Hepatocyte (in vitro differentiated cells): ENCODE measurements at regions not wholly inside any gene's neighbourhood (a gene's known extent, or its start where the extent isn't known, plus 50 kb on each side); places are given as distances from the start of the nearest gene placed in this dataset.

ENCODE experiments used
- DNase-seq: peaks from one replicate; pipeline ENCODE4 v3.0.0-alpha.2; 2016; ENCODE audit warnings: low spot score
- H2AFZ ChIP-seq: fragments of 200-600 bp; sonication (generic); 2 replicates; pipeline ENCODE4 v1.6.0; 2016; ENCODE audit warnings: antibody characterized with exemption, mild to moderate bottlenecking
- H3K27ac ChIP-seq: fragments of 200-600 bp; sonication (generic); 2 replicates; pipeline ENCODE4 v1.5.1; 2016; ENCODE audit warnings: mild to moderate bottlenecking
- H3K27me3 ChIP-seq: fragments of 200-600 bp; sonication (generic); 2 replicates; pipeline ENCODE4 v1.6.1; 2016
- H3K36me3 ChIP-seq: fragments of 200-600 bp; sonication (generic); replicated peaks from 2 replicates; pipeline ENCODE4 v1.5.1; 2016; ENCODE audit warnings: low read depth; ENCODE audit not compliant: insufficient read depth
- H3K4me1 ChIP-seq: fragments of 200-600 bp; sonication (generic); 2 replicates; pipeline ENCODE4 v1.5.1; 2016; ENCODE audit warnings: mild to moderate bottlenecking, moderate library complexity; ENCODE audit not compliant: insufficient read depth
- H3K4me2 ChIP-seq: fragments of 200-600 bp; sonication (generic); 2 replicates; pipeline ENCODE4 v1.6.0; 2016
- H3K4me3 ChIP-seq: fragments of 200-600 bp; sonication (generic); 2 replicates; pipeline ENCODE4 v1.5.1; 2016; ENCODE audit warnings: mild to moderate bottlenecking
- H3K79me2 ChIP-seq: fragments of 200-600 bp; sonication (generic); 2 replicates; pipeline ENCODE4 v1.6.0; 2017; ENCODE audit warnings: mild to moderate bottlenecking
- H3K9me2 ChIP-seq: fragments of 200-600 bp; sonication (generic); replicated peaks from 2 replicates; pipeline ENCODE4 v1.6.0; 2017; ENCODE audit warnings: mild to moderate bottlenecking; ENCODE audit not compliant: insufficient read depth
- H3K9me3 ChIP-seq: fragments of 200-600 bp; sonication (generic); 2 replicates; pipeline ENCODE4 v1.5.1; 2016; ENCODE audit warnings: low read depth, mild to moderate bottlenecking
- H4K20me1 ChIP-seq: fragments of 200-600 bp; sonication (generic); 2 replicates; pipeline ENCODE4 v1.6.0; 2016; ENCODE audit warnings: mild to moderate bottlenecking; ENCODE audit not compliant: insufficient read depth, poor library complexity, severe bottlenecking
- CTCF ChIP-seq: fragments of 200-600 bp; sonication (generic); IDR thresholded peaks from 2 replicates; pipeline ENCODE4 v1.5.1; 2016; ENCODE audit warnings: antibody characterized with exemption, mild to moderate bottlenecking; ENCODE audit not compliant: poor library complexity
- EZH2 ChIP-seq: fragments of 200-600 bp; sonication (generic); IDR thresholded peaks from 2 replicates; pipeline ENCODE4 v1.6.1; 2016; ENCODE audit warnings: antibody characterized with exemption, mild to moderate bottlenecking, borderline replicate concordance
- EZH2phosphoT487 ChIP-seq: fragments of 200-600 bp; sonication (generic); IDR thresholded peaks from one replicate; pipeline ENCODE4 v1.6.1; 2018; ENCODE audit warnings: antibody characterized with exemption, mild to moderate bottlenecking, low read depth, moderate library complexity; ENCODE audit not compliant: unreplicated experiment, severe bottlenecking
- WGBS: methylation state at CpG from one replicate; pipeline ENCODE4 v1.1.6; 2016; ENCODE audit warnings: low lambda C conversion rate; ENCODE audit errors: missing lambda C conversion rate; 5-methylcytosine and 5-hydroxymethylcytosine counted together

GRCh38 chr12:87879141-87879540 is 150.1 kb downstream of the C12orf50 start:
- Histone ChIP-seq H3K27me3 (no peaks in the 10 kb centered on the region), H3K36me3 (no peaks in the 10 kb centered on the region), H3K9me3 (no peaks in the 10 kb centered on the region), H3K27ac (no peak overlapping the region), H2AFZ (no peak overlapping the region), H3K9me2 (no peaks in the 10 kb centered on the region), H4K20me1 (no peaks in the 10 kb centered on the region), H3K4me2 (no peak overlapping the region), H3K4me1 (no peaks in the 10 kb centered on the region), H3K4me3 (no peak overlapping the region), H3K79me2 (no peaks in the 10 kb centered on the region)
- WGBS, result 53% methylated on average over 3 of the region's 3 CpGs
- DNase-seq, result no peak
- no peak for TF ChIP-seq EZH2phosphoT487
- no peak for TF ChIP-seq EZH2
- no peak for TF ChIP-seq CTCF

GRCh38 chr12:87870493-87871460 is 158.4 kb downstream of the C12orf50 start:
- H3K4me2 ChIP-seq, result no peak overlapping the region
- no peak for DNase-seq
- no peak for TF ChIP-seq EZH2phosphoT487
- TF ChIP-seq CTCF, result no peak
- TF ChIP-seq EZH2, result no peak

GRCh38 chr12:87870061-87870460 is 159.1 kb downstream of the C12orf50 start:
- TF ChIP-seq EZH2phosphoT487 (no peak), CTCF (no peak), EZH2 (no peak)
- H3K4me3 ChIP-seq, result no peak overlapping the region
- H3K27ac ChIP-seq, result no peak overlapping the region
- no peaks in the 10 kb centered on the region for H3K9me3 ChIP-seq
- H4K20me1 ChIP-seq, result no peaks in the 10 kb centered on the region
- no peaks in the 10 kb centered on the region for H3K79me2 ChIP-seq
- H2AFZ ChIP-seq, result no peak overlapping the region
- no peaks in the 10 kb centered on the region for H3K9me2 ChIP-seq
- H3K27me3 ChIP-seq, result no peaks in the 10 kb centered on the region
- no peak for DNase-seq
- no peaks in the 10 kb centered on the region for H3K4me1 ChIP-seq
- H3K36me3 ChIP-seq, result no peaks in the 10 kb centered on the region
- H3K4me2 ChIP-seq, result no peak overlapping the region

More at GRCh38 chr12:87870493-87871460, 158.4 kb downstream of the C12orf50 start:
- Histone ChIP-seq H3K4me3 (no peak overlapping the region), H4K20me1 (no peaks in the 10 kb centered on the region), H3K9me2 (no peaks in the 10 kb centered on the region), H3K36me3 (no peaks in the 10 kb centered on the region), H3K4me1 (no peaks in the 10 kb centered on the region), H3K9me3 (no peaks in the 10 kb centered on the region), H3K27ac (no peak overlapping the region), H3K79me2 (no peaks in the 10 kb centered on the region), H3K27me3 (no peaks in the 10 kb centered on the region), H2AFZ (no peak overlapping the region)
- 83% methylated on average over 4 of the region's 4 CpGs for WGBS
